CD4-positive, alpha-beta T cell treated with Interleukin-6 at 100 ng/mL for 8 hours (primary cell): ENCODE measurements at regions not wholly inside any gene's neighbourhood (a gene's known extent, or its start where the extent isn't known, plus 50 kb on each side); places are given as distances from the start of the nearest gene placed in this dataset.
"Not testable (repeated sequence)": the region's sequence is repeated elsewhere in the genome, so short reads cannot be mapped to it uniquely, and the experiment has no call there.

Experiments
- DNase-seq: peaks from one replicate; pipeline ENCODE4 v3.0.0-alpha.2; 2020; ENCODE audit warnings: mixed read lengths, low spot score

- no peak for DNase-seq
These were observed 436.7 kb downstream of the DAD1 start for GRCh38 chr14:22152161-22152870.

- no peak for DNase-seq
These were observed 437.9 kb downstream of the DAD1 start for GRCh38 chr14:22151121-22151520.

GRCh38 chr14:22149058-22149457 lies 440.0 kb downstream of the DAD1 start:
- no peak for DNase-seq

GRCh38 chr14:22147716-22148115 lies 441.3 kb downstream of the DAD1 start:
- DNase-seq: peak; percentile 6

GRCh38 chr14:22143363-22143762 lies 445.7 kb downstream of the DAD1 start:
- DNase-seq: no peak

GRCh38 chr14:22140633-22141032 lies 448.4 kb downstream of the DAD1 start:
- no peak for DNase-seq

GRCh38 chr14:22131749-22132476 lies 457.1 kb downstream of the DAD1 start:
- no peak for DNase-seq

GRCh38 chr14:22124073-22124613 lies 450.5 kb upstream of the OR4E1 start:
- no peak for DNase-seq

- DNase-seq: peak; percentile 36
These were observed 449.4 kb upstream of the OR4E1 start for GRCh38 chr14:22122829-22123560.

GRCh38 chr14:22122227-22122818 lies 448.7 kb upstream of the OR4E1 start:
- peak; percentile 27 for DNase-seq

GRCh38 chr14:22118899-22119477 lies 445.4 kb upstream of the OR4E1 start:
- no peak for DNase-seq

- DNase-seq: no peak
These were observed 439.8 kb upstream of the OR4E1 start for GRCh38 chr14:22113401-22113800.

GRCh38 chr14:22112004-22112403 lies 438.4 kb upstream of the OR4E1 start:
- peak; percentile 13 for DNase-seq

GRCh38 chr14:22107753-22108152 lies 434.1 kb upstream of the OR4E1 start:
- DNase-seq: no peak

- DNase-seq: no peak
These were observed 433.4 kb upstream of the OR4E1 start for GRCh38 chr14:22106700-22107697.

GRCh38 chr14:22105624-22106006 lies 432.0 kb upstream of the OR4E1 start:
- no peak for DNase-seq

- peak; percentile 8 for DNase-seq
These were observed 431.5 kb upstream of the OR4E1 start for GRCh38 chr14:22105006-22105623.

- not testable (repeated sequence) for DNase-seq
These were observed 427.1 kb upstream of the OR4E1 start for GRCh38 chr14:22100764-22101120.

GRCh38 chr14:22099942-22100763 lies 426.5 kb upstream of the OR4E1 start:
- DNase-seq: peak; percentile 62
